Right lobe of liver (tissue), 4 donors: ENCODE measurements at regions not wholly inside any gene's neighbourhood (a gene's known extent, or its start where the extent isn't known, plus 50 kb on each side); places are given as distances from the start of the nearest gene placed in this dataset.

Source experiments
- CTCF ChIP-seq, 4 donors: fragments of 200-600 bp in 3 of 4; fragments of 450-650 bp in 1 of 4; IDR thresholded peaks; one replicate each; pipeline versions ENCODE4 v1.5.1 to v1.8.0; 2016 to 2022; ENCODE audit warnings: antibody characterized with exemption in 4 of 4, mild to moderate bottlenecking in 2 of 4
- POLR2A ChIP-seq: fragments of 450-650 bp; IDR thresholded peaks from one replicate; pipeline ENCODE4 v1.6.1; 2017; ENCODE audit warnings: antibody characterized with exemption, mild to moderate bottlenecking
- donor health status: DM: no; HTN: no; CAD: no.
- donor health status: DM: no; HTN: no; CAD: no.
- donor health status: DM: no; HTN: yes; CAD: no.

- TF ChIP-seq CTCF (IDR thresholded peaks at IDR 0.05) = no peak
- TF ChIP-seq POLR2A = no peak
These were observed 108.2 kb downstream of the VEGFA start for GRCh38 chr6:43878127-43878634.
